ENCODE measurements at regions not wholly inside any gene's neighbourhood (a gene's known extent, or its start where the extent isn't known, plus 50 kb on each side); places are given as distances from the start of the nearest gene placed in this dataset.

DNA sequence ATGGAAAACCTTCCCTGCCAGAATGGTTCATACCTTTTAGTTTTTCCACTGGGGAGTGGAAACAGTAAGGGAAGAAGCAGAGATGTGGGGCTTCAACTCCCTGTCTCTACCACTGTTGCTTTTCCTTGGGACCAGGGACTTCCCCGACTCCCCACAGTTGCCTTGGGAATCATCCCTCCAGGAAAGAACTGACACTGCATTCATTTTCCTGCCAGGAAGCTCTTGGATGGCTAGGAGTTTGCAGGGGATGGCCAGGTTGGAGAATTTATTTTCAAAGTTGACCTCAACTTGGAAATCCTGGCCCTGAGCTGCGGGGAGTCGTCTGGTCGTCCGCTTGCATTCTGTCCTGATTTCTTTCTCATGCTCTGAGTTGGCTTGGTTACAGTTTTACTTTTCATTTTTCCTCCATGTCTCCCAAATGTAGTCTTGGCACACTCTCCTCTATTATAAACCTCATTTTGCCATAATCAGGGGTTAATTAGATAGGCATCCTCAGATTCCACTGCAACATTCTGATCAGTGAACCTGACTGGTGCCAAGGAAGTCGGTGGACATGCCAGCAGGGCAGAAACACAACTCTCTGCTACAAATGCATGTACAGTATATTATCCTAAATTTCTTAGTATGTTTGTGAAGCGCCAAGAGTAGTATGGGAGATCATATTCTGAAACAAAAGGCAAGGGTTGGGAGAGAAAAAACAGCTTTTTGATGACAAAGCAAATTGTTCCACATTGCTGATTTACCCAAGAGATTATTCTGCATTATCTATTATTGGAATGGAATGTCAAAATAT lies 220.5 kb upstream of the XYLT1 start:
- DNase-seq (ENCODE audit: low read depth in 2 of 3, low spot score in 2 of 3), result no peak

DNA sequence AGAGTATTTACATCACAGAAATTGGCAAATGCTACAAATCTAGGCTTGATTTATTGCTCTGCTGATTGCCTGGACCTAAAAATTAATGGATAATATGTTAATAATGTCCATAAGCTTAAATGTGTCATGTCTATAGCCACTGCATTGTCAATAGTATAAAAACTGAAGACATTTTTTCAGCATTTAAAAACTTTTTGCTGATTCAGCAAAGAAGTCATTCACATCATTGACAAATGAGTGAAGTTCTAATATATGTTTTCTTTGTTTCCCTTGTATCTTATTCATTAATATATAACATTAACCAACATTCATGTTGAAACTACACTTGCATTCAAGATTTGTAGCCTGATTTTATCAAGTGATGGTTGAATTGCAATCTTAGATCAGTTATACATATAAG lies 214.7 kb upstream of the XYLT1 start:
- DNase-seq (ENCODE audit: low read depth in 2 of 3, low spot score in 2 of 3), result no peak

DNA sequence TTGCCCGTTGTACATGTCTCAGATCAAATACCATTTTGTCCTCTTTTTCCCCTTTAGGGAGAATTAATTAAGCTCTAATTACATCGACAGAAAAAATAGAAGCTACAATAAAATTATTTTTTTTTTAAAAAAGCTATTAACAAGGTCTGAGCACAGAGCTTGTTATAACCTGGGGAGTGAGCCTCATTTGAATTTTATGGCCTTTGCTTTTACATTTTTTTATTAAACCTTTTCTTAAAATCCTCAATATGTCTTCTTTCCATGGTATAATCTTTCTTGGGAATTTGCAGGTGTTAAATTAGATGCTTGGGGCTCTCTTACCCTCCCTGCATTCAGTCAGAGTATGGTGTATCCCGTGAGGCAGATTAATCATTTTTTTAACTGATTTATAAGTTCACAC lies 212.5 kb upstream of the XYLT1 start:
- no peak for DNase-seq (ENCODE audit: low read depth in 2 of 3, low spot score in 2 of 3)

DNA sequence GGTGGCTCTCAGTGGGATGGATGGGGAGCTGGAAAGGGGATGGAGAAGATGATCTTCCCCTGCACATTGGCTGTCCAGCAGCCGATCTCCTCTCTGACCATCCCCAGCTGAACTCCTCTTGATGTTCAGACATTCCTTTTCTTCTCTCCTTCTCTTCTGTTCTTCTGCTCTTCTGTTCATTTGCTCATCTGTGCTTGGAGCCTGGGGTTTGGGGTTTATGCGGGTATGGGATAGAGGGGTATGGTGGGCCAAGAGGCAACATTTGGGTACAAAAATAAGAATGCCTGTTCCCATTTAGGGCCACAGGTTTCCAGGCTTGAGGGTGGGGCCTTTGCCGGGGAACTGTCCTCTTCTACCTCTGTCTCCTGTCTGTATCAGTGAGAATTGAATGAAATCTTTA lies 205.4 kb upstream of the XYLT1 start:
- no peak for DNase-seq (ENCODE audit: low read depth in 2 of 3, low spot score in 2 of 3)

GRCh38 chr16:17668386-17668785 lies 197.6 kb upstream of the XYLT1 start:
- DNase-seq (ENCODE audit: low read depth in 2 of 3, low spot score in 2 of 3), result no peak

DNA sequence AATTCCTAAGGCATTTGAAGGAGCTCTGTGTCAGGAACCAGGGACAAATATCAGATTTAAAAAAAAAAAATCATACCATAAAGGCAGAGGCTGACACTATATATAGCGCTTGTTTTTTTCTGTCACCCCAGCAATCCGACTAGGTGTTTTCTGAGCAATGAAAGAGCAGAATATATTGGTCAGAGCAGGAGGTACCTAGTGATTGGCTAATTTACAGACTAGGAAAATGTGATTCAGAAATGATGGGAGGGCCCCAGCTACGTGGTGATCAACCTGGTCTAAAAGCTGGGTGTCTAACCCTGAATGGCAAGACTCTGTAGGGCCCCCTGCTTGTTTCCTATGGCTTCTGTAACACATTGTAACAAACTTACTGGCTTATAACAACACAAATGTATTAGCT lies 195.5 kb upstream of the XYLT1 start:
- no peak for DNase-seq (ENCODE audit: low read depth in 2 of 3, low spot score in 2 of 3)

GRCh38 chr16:17658881-17659280 lies 188.1 kb upstream of the XYLT1 start:
- DNase-seq (ENCODE audit: low read depth in 2 of 3, low spot score in 2 of 3), result no peak

DNA sequence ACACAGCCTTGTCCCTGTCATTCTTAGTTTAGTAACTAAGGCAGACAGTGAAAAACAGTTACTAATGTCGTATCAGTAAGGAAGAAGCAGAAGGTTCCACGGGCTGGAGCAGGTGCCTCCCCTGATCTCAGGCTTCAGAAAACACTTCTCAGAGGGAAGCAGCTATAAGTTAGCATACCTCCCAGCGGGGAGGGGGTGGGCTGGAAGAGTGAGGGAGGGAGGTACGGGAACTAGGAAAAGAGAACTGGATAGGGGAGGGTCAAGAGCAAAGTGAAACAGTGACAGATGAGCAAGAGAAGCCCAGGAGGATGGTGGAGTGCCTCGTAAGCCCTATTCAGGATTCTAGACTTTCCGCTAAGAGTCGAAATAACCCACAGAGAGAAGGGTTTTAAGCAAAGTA lies 186.3 kb upstream of the XYLT1 start:
- no peak for DNase-seq (ENCODE audit: low read depth in 2 of 3, low spot score in 2 of 3)

DNA sequence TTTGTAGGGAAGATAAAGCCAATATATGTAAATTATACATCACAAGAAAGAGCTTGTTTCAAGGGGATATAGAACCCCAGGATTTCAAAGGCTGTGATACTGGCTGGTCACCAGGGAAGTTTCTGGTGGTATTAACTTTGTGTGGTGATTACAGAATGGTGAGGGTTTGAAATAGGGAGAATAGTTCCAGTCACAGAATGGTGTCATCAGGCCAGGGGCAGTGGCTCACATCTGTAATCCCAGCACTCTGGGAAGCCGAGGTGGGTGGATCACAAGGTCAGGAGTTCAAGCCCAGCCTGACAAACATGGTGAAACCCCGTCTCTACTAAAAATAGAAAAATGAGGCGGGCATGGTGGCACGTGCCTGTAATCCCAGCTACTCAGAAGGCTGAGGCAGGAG lies 183.8 kb upstream of the XYLT1 start:
- no peak for DNase-seq (ENCODE audit: low read depth in 2 of 3, low spot score in 2 of 3)

- DNase-seq (ENCODE audit: low read depth in 2 of 3, low spot score in 2 of 3), result no peak
Observed at GRCh38 chr16:17654142-17654541, 183.4 kb upstream of the XYLT1 start.

DNA sequence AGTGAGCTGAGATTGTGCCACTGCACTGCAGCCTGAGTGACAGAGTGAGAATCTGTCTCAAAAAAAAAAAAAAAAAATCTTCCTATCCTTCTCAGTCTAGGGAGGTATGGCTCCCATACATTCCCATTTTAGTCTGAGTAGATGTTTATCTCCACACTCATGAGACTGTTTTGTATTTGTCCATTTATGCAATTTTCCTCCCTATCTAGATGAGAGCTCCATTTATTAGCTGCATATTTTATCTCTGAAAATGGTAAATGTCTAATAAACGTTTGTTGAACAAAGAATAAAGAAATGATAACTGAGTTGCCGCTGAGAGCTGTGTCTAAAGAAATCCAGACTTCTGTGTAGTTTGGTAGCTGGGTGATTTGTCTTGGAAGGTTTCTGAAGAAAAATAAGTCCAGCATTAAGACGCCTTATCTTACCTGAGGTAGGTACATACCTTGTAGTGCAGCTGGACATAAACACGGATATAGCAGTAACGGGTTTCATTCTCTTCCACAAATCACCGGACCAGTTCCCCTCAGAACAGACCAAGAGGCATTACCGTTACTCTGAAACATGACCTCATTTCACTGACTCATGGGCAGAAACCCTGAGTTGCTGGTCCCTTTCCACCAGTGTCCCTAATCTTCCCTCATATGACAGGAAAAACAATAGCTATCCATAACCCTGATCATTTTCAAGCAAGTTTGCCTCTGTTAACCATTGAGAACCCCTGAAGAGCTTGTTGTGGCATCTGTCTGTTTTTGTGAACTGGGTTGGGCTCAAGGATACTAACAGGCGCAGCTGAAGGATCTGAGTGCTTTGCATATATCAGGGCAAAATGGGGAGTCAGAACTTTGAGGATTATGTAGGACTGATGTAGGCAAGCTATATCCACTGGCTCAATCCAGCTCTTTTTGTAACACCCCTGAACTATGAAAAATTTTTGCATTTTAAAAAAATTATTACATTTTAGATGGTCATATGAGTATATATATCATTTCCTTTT lies 177.4 kb upstream of the XYLT1 start:
- no peak for DNase-seq (ENCODE audit: low read depth in 2 of 3, low spot score in 2 of 3)

DNA sequence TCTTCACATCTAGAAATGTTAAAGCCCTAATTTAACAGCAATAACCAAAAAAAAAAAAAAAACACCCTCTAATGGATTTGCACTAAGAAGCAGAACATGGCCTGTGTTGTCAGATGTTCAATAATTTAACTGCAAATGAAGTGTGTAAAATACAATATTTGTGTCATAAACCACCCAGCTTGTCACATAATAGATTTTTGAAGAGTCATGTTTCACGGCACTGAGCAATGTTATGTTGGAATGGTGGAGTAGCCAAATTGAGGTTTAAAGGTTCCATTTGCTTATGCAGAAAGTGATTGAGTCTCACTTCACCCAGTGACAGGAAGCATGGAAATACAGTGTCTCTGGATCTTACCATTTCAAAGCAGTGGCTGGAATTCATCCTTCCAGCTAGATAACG lies 173.2 kb upstream of the XYLT1 start:
- DNase-seq (ENCODE audit: low read depth in 2 of 3, low spot score in 2 of 3), result no peak

GRCh38 chr16:17641990-17642389 lies 171.2 kb upstream of the XYLT1 start:
- no peak for DNase-seq (ENCODE audit: low read depth in 2 of 3, low spot score in 2 of 3)

DNA sequence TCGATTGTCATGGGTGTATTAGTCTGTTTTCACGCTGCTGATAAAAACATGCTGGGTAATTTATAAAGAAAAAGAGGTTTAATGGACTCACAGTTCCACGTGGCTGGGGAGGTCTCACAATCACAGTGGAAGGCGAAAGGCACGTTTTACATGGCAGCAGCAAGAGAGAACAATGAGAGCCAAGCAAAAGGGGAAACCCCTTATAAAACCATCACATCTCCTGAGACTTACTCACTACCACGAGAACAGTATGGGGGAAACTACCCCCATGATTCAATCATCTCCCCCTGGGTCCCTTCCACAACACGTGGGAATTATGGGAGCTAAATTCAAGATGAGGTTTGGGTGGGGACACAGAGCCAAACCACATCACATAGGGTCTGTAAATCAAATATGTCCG lies 167.4 kb upstream of the XYLT1 start:
- DNase-seq (ENCODE audit: low read depth in 2 of 3, low spot score in 2 of 3), result no peak

GRCh38 chr16:17635183-17635582 lies 164.4 kb upstream of the XYLT1 start:
- no peak for DNase-seq (ENCODE audit: low read depth in 2 of 3, low spot score in 2 of 3)

GRCh38 chr16:17633181-17633951 lies 162.6 kb upstream of the XYLT1 start:
- no peak for DNase-seq (ENCODE audit: low read depth in 2 of 3, low spot score in 2 of 3)

GRCh38 chr16:17632667-17633066 lies 161.9 kb upstream of the XYLT1 start:
- DNase-seq (ENCODE audit: low read depth in 2 of 3, low spot score in 2 of 3), result no peak

GRCh38 chr16:17629936-17630335 lies 159.2 kb upstream of the XYLT1 start:
- no peak for DNase-seq (ENCODE audit: low read depth in 2 of 3, low spot score in 2 of 3)

GRCh38 chr16:17628983-17629382 lies 158.2 kb upstream of the XYLT1 start:
- no peak for DNase-seq (ENCODE audit: low read depth in 2 of 3, low spot score in 2 of 3)

DNA sequence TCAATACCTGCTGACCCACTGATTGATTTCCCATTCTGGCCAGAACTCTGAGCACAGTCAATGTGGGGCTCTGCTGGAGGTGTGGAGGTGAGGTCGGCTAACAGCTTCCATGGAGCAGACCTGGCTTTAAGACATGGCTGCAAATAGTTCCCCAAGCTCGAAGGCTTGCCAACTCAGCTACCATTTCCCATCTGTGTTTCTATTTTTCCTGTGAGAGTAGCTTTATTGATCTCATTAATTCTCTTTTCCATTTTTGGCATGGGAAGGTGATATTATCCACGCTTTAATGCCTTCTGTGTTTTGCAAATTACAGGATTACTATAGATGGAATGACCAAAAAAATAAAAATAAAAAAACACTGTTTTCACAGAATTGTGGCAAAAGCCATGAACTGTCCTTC lies 151.6 kb upstream of the XYLT1 start:
- DNase-seq (ENCODE audit: low read depth in 2 of 3, low spot score in 2 of 3), result no peak

DNA sequence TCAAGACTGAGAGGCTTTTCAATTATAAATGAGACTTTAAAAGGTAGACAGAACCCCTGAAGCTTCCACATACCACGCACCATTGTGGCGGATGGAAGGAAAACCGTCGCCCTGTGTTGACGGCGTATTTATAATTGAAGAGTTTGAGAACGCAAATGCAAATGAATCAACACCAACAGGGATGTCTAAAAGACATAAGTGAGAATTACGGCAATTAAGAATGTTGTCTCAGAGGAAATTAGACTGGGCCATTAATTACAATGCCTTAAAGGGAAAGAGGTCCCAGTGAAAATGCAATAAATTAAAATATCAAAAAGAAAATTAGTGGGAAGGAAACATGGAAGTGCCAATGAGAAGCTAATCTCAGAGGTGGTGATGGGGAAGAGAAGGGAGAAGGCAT lies 148.5 kb upstream of the XYLT1 start:
- no peak for DNase-seq (ENCODE audit: low read depth in 2 of 3, low spot score in 2 of 3)
